ENCODE measurements at regions not wholly inside any gene's neighbourhood (a gene's known extent, or its start where the extent isn't known, plus 50 kb on each side); places are given as distances from the start of the nearest gene placed in this dataset.

GRCh38 chr2:222087998-222088397 is 210.8 kb downstream of the PAX3 start:
- DNase-seq (no peak), ATAC-seq (ENCODE audit: low read depth) (no peak)
- no TSS peak for BruUV-seq (replicated peaks)

More at GRCh38 chr2:222087998-222088397, 210.8 kb downstream of the PAX3 start:
- Histone ChIP-seq H2BK20ac (ENCODE audit: low read depth, low read length) (no peak overlapping the region), H3K14ac (replicated peaks; ENCODE audit: low read depth, low read length) (no peak overlapping the region), H4K5ac (ENCODE audit: low read depth, low read length) (no peak overlapping the region), H2BK120ac (ENCODE audit: low read depth, low read length) (no peak overlapping the region), H3K27me3 (ENCODE audit: control insufficient read depth, insufficient read depth, low read length) (no peaks in the 10 kb centered on the region), H3K4me1 (ENCODE audit: control insufficient read depth, insufficient read depth, low read length) (no peaks in the 10 kb centered on the region), H3K27ac (ENCODE audit: insufficient read depth, low read length) (no peak overlapping the region), H4K91ac (ENCODE audit: insufficient read depth, low read depth, low read length) (no peak overlapping the region), H3K9ac (ENCODE audit: low read depth, low read length) (no peak overlapping the region), H2AFZ (replicated peaks; ENCODE audit: low read length, poor library complexity) (no peak overlapping the region), H2AK9ac (replicated peaks; ENCODE audit: low read depth, low read length, poor library complexity) (no peak overlapping the region), H3K4me2 (ENCODE audit: low read depth, low read length) (no peak overlapping the region), H3K79me1 (ENCODE audit: low read depth in 1 of 2, low read length in 2 of 2) (no peaks in the 10 kb centered on the region), H3K36me3 (ENCODE audit: control insufficient read depth, insufficient read depth, low read length) (no peaks in the 10 kb centered on the region), H2BK5ac (ENCODE audit: low read depth, low read length, poor library complexity, severe bottlenecking) (no peak overlapping the region), H3K56ac (ENCODE audit: extremely low read depth, insufficient read depth, low read length) (no peak overlapping the region), H4K8ac (ENCODE audit: low read depth in 2 of 2, low read length in 2 of 2) (no peak overlapping the region), H3K9me3 (ENCODE audit: control insufficient read depth, insufficient read depth, low read length) (no peaks in the 10 kb centered on the region), H3K23ac (ENCODE audit: low read depth, low read length) (no peak overlapping the region), H3K18ac (ENCODE audit: low read depth, low read length) (no peak overlapping the region), H2AK5ac (ENCODE audit: low read depth, low read length) (no peak overlapping the region), H4K20me1 (ENCODE audit: insufficient read depth, low read length) (no peaks in the 10 kb centered on the region), H2BK15ac (ENCODE audit: low read depth, low read length) (no peak overlapping the region), H3K9me1 (ENCODE audit: insufficient read depth, low read length) (no peaks in the 10 kb centered on the region), H3K4ac (ENCODE audit: low read depth, low read length) (no peak overlapping the region), H3K4me3 (ENCODE audit: insufficient read depth, low read depth, low read length) (no peak overlapping the region)
- ChIA-PET CTCF (no interaction called here), POLR2A (ENCODE audit: unreplicated experiment) (no interaction called here)
- WGBS, 2 experiments (ENCODE audit: extremely low coverage in 2 of 2, insufficient read length in 1 of 2) = no CpG with 5 or more reads among the region's 3 CpGs
- intact Hi-C loops (cut with micrococcal nuclease) (no loop called here), in situ Hi-C loops (cut with MboI; ENCODE audit: low sequenced_read_pairs) (no loop called here), dilution Hi-C loops (cut with HindIII; ENCODE audit: low sequenced_read_pairs, unreplicated experiment) (no loop called here)
- no peak for TF ChIP-seq RCOR1 (IDR thresholded peaks at IDR 0.05; ENCODE audit: insufficient replicate concordance, low read length)
- TF ChIP-seq MAFK (IDR thresholded peaks at IDR 0.05; ENCODE audit: low read depth, low read length) = no peak
- TF ChIP-seq, protein P1, sequence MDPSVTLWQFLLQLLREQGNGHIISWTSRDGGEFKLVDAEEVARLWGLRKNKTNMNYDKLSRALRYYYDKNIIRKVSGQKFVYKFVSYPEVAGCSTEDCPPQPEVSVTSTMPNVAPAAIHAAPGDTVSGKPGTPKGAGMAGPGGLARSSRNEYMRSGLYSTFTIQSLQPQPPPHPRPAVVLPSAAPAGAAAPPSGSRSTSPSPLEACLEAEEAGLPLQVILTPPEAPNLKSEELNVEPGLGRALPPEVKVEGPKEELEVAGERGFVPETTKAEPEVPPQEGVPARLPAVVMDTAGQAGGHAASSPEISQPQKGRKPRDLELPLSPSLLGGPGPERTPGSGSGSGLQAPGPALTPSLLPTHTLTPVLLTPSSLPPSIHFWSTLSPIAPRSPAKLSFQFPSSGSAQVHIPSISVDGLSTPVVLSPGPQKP (IDR thresholded peaks at IDR 0.05; ENCODE audit: borderline replicate concordance, low read depth, low read length) = no peak
- no peak for TF ChIP-seq CEBPB (IDR thresholded peaks at IDR 0.05; ENCODE audit: low read depth, low read length)
- TF ChIP-seq, protein P2, sequence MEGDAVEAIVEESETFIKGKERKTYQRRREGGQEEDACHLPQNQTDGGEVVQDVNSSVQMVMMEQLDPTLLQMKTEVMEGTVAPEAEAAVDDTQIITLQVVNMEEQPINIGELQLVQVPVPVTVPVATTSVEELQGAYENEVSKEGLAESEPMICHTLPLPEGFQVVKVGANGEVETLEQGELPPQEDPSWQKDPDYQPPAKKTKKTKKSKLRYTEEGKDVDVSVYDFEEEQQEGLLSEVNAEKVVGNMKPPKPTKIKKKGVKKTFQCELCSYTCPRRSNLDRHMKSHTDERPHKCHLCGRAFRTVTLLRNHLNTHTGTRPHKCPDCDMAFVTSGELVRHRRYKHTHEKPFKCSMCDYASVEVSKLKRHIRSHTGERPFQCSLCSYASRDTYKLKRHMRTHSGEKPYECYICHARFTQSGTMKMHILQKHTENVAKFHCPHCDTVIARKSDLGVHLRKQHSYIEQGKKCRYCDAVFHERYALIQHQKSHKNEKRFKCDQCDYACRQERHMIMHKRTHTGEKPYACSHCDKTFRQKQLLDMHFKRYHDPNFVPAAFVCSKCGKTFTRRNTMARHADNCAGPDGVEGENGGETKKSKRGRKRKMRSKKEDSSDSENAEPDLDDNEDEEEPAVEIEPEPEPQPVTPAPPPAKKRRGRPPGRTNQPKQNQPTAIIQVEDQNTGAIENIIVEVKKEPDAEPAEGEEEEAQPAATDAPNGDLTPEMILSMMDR (conservative IDR thresholded peaks at IDR 0.05; ENCODE audit: low read depth, low read length) = no peak
- no peak for TF ChIP-seq USF2 (IDR thresholded peaks at IDR 0.05; ENCODE audit: low read depth, low read length)
- TF ChIP-seq RAD21 (IDR thresholded peaks at IDR 0.05; ENCODE audit: low read length) = no peak
- no peak for TF ChIP-seq FOS (IDR thresholded peaks at IDR 0.05; ENCODE audit: low read depth, low read length)
- TF ChIP-seq CHD1 (IDR thresholded peaks at IDR 0.05; ENCODE audit: low read depth, low read length) = no peak
- no peak for TF ChIP-seq MAZ (IDR thresholded peaks at IDR 0.05; ENCODE audit: borderline replicate concordance, low read depth, low read length)
- no peak for TF ChIP-seq MXI1 (IDR thresholded peaks at IDR 0.05; ENCODE audit: borderline replicate concordance, low read depth, low read length)
- TF ChIP-seq POLR2A (IDR thresholded peaks at IDR 0.05; ENCODE audit: low read depth, low read length) = no peak
